GM18858 (cell line): ENCODE measurements at regions not wholly inside any gene's neighbourhood (a gene's known extent, or its start where the extent isn't known, plus 50 kb on each side); places are given as distances from the start of the nearest gene placed in this dataset.

Source experiments
- ATAC-seq: cut with Tn5 transposase; IDR thresholded peaks from one replicate; pipeline ENCODE4 v1.9.1; 2021; ENCODE audit not compliant: unreplicated experiment

GRCh38 chr13:47457626-47458025, 543.4 kb downstream of the SUCLA2 start:
- no peak for ATAC-seq

- no peak for ATAC-seq
Observed at GRCh38 chr13:47455626-47456025, 545.4 kb downstream of the SUCLA2 start.

GRCh38 chr13:47454986-47455385, 546.1 kb downstream of the SUCLA2 start:
- ATAC-seq, result no peak

GRCh38 chr13:47437406-47437805, 540.6 kb upstream of the HTR2A start:
- no peak for ATAC-seq

GRCh38 chr13:47433461-47434005, 536.7 kb upstream of the HTR2A start:
- no peak for ATAC-seq

GRCh38 chr13:47426126-47426849, 529.4 kb upstream of the HTR2A start:
- no peak for ATAC-seq

- ATAC-seq, result no peak
Observed at GRCh38 chr13:47421525-47421924, 524.7 kb upstream of the HTR2A start.

GRCh38 chr13:47420568-47420967, 523.7 kb upstream of the HTR2A start:
- no peak for ATAC-seq

GRCh38 chr13:47420020-47420419, 523.2 kb upstream of the HTR2A start:
- ATAC-seq, result no peak

GRCh38 chr13:47418206-47418920, 521.5 kb upstream of the HTR2A start:
- ATAC-seq, result no peak

- ATAC-seq, result no peak
Observed at GRCh38 chr13:47417485-47417884, 520.6 kb upstream of the HTR2A start.

- ATAC-seq, result no peak
Observed at GRCh38 chr13:47415048-47415447, 518.2 kb upstream of the HTR2A start.

GRCh38 chr13:47413526-47413925, 516.7 kb upstream of the HTR2A start:
- no peak for ATAC-seq

- no peak for ATAC-seq
Observed at GRCh38 chr13:47413112-47413511, 516.3 kb upstream of the HTR2A start.

- no peak for ATAC-seq
Observed at GRCh38 chr13:47409778-47410177, 512.9 kb upstream of the HTR2A start.

- no peak for ATAC-seq
Observed at GRCh38 chr13:47408546-47409319, 511.9 kb upstream of the HTR2A start.

GRCh38 chr13:47407808-47408207, 511.0 kb upstream of the HTR2A start:
- ATAC-seq, result no peak

GRCh38 chr13:47399599-47399998, 502.7 kb upstream of the HTR2A start:
- ATAC-seq, result no peak

- no peak for ATAC-seq
Observed at GRCh38 chr13:47397739-47398138, 500.9 kb upstream of the HTR2A start.

GRCh38 chr13:47396915-47397314, 500.1 kb upstream of the HTR2A start:
- ATAC-seq, result no peak

GRCh38 chr13:47374741-47375140, 477.9 kb upstream of the HTR2A start:
- ATAC-seq, result no peak

- ATAC-seq, result no peak
Observed at GRCh38 chr13:47372751-47373150, 475.9 kb upstream of the HTR2A start.
